GM12872 (cell line): ENCODE measurements at regions not wholly inside any gene's neighbourhood (a gene's known extent, or its start where the extent isn't known, plus 50 kb on each side); places are given as distances from the start of the nearest gene placed in this dataset.

Experiments used
- CTCF ChIP-seq: IDR thresholded peaks from 3 replicates; pipeline ENCODE4 v1.5.1; 2011; ENCODE audit warnings: low read depth, mild to moderate bottlenecking, low read length, moderate library complexity; ENCODE audit not compliant: insufficient read depth

- TF ChIP-seq CTCF = no peak
Observed at GRCh38 chr10:3229815-3230214, 57.2 kb upstream of the PITRM1 start.

GRCh38 chr10:3228629-3228945 is 56.0 kb upstream of the PITRM1 start:
- TF ChIP-seq CTCF = no peak

GRCh38 chr10:3226960-3227744 is 54.6 kb upstream of the PITRM1 start:
- TF ChIP-seq CTCF = no peak

- TF ChIP-seq CTCF = no peak
Observed at GRCh38 chr10:3225561-3225960, 53.0 kb upstream of the PITRM1 start.

- TF ChIP-seq CTCF = no peak
Observed at GRCh38 chr10:3224241-3224640, 51.7 kb upstream of the PITRM1 start.

- TF ChIP-seq CTCF = no peak
Observed at GRCh38 chr10:3222626-3223025, 50.0 kb upstream of the PITRM1 start.
